IMR-90 (cell line): ENCODE measurements at regions not wholly inside any gene's neighbourhood (a gene's known extent, or its start where the extent isn't known, plus 50 kb on each side); places are given as distances from the start of the nearest gene placed in this dataset.

Experiments used
- ATAC-seq: fragments of 200-7000 bp; cut with Tn5 transposase; 2 replicates; pipeline ENCODE4 v1.9.1; 2020; ENCODE audit warnings: low read depth, mild to moderate bottlenecking, moderate library complexity
- BruUV-seq: library from RNA; stranded (reverse); fragments of 400-500 nt; replicated peaks from 2 replicates; lab custom pipeline; 2021; lab: Mats Ljungman, UMichigan
- CTCF ChIA-PET: fragments of 300-600 bp; formaldehyde crosslinking; extraction: SDS; loops from one replicate; lab custom pipeline; 2021; ENCODE audit warnings: antibody characterized with exemption; lab: Yijun Ruan, JAX
- POLR2A ChIA-PET: fragments of 300-600 bp; sonication (Branson Sonifier 250); formaldehyde crosslinking; loops from one replicate; lab custom pipeline; 2022; ENCODE audit warnings: antibody characterized with exemption; ENCODE audit not compliant: unreplicated experiment; lab: Charles Lee
- DNase-seq: peaks from one replicate; pipeline ENCODE4 v3.0.0; 2013
- H2AFZ ChIP-seq: replicated peaks from 2 replicates; pipeline ENCODE3; 2013; ENCODE audit warnings: low read length, mild to moderate bottlenecking; ENCODE audit not compliant: poor library complexity
- H2AK5ac ChIP-seq: 2 replicates; pipeline ENCODE4 v1.6.1; 2013; ENCODE audit warnings: low read depth, low read length, inconsistent platforms
- H2AK9ac ChIP-seq: replicated peaks from 2 replicates; pipeline ENCODE3; 2013; ENCODE audit warnings: mild to moderate bottlenecking, low read depth, low read length, moderate library complexity; ENCODE audit not compliant: poor library complexity
- H2BK120ac ChIP-seq: 2 replicates; pipeline ENCODE4 v1.6.1; 2013; ENCODE audit warnings: low read depth, low read length, inconsistent platforms
- H2BK15ac ChIP-seq: 3 replicates; pipeline ENCODE4 v1.6.1; 2013; ENCODE audit warnings: low read depth, low read length, inconsistent platforms
- H2BK20ac ChIP-seq: 2 replicates; pipeline ENCODE4 v1.6.1; 2013; ENCODE audit warnings: low read depth, mild to moderate bottlenecking, inconsistent platforms, low read length, moderate library complexity
- H2BK5ac ChIP-seq: 2 replicates; pipeline ENCODE4 v1.6.1; 2013; ENCODE audit warnings: mild to moderate bottlenecking, low read depth, low read length, inconsistent platforms; ENCODE audit not compliant: poor library complexity, severe bottlenecking
- H3K14ac ChIP-seq: replicated peaks from 2 replicates; pipeline ENCODE4 v1.6.1; 2013; ENCODE audit warnings: low read depth, low read length, inconsistent platforms
- H3K18ac ChIP-seq: 2 replicates; pipeline ENCODE4 v1.6.1; 2013; ENCODE audit warnings: low read depth, low read length, control low read depth
- H3K23ac ChIP-seq: 2 replicates; pipeline ENCODE4 v1.6.1; 2013; ENCODE audit warnings: low read depth, low read length, inconsistent platforms
- H3K27ac ChIP-seq: 2 replicates; pipeline ENCODE4 v1.5.1; 2013; ENCODE audit warnings: mild to moderate bottlenecking, control low read depth, low read length; ENCODE audit not compliant: insufficient read depth
- H3K27me3 ChIP-seq: 2 replicates; pipeline ENCODE4 v1.6.1; 2013; ENCODE audit warnings: low read length; ENCODE audit not compliant: control insufficient read depth, insufficient read depth
- H3K36me3 ChIP-seq: 2 replicates; pipeline ENCODE4 v1.6.1; 2013; ENCODE audit warnings: low read length, mixed read lengths; ENCODE audit not compliant: control insufficient read depth, insufficient read depth
- H3K4ac ChIP-seq: 2 replicates; pipeline ENCODE4 v1.6.1; 2013; ENCODE audit warnings: low read depth, low read length, inconsistent platforms
- H3K4me1 ChIP-seq: 2 replicates; pipeline ENCODE4 v1.6.1; 2013; ENCODE audit warnings: low read length, mixed read lengths; ENCODE audit not compliant: control insufficient read depth, insufficient read depth
- H3K4me2 ChIP-seq: 2 replicates; pipeline ENCODE4 v1.6.1; 2013; ENCODE audit warnings: low read depth, mild to moderate bottlenecking, control low read depth, low read length, moderate library complexity
- H3K4me3 ChIP-seq: 2 replicates; pipeline ENCODE4 v1.5.1; 2013; ENCODE audit warnings: low read depth, mild to moderate bottlenecking, control low read depth, low read length, moderate library complexity; ENCODE audit not compliant: insufficient read depth
- H3K56ac ChIP-seq: 2 replicates; pipeline ENCODE4 v1.6.1; 2013; ENCODE audit warnings: low read length, inconsistent platforms; ENCODE audit not compliant: insufficient read depth; ENCODE audit errors: extremely low read depth
- H3K79me1 ChIP-seq, 2 experiments: 2 replicates each; pipeline ENCODE4 v1.6.1; 2013; ENCODE audit warnings: low read length in 2 of 2, inconsistent platforms in 1 of 2, low read depth in 1 of 2
- H3K9ac ChIP-seq: 2 replicates; pipeline ENCODE4 v1.6.1; 2013; ENCODE audit warnings: low read depth, low read length, control low read depth
- H3K9me1 ChIP-seq: 2 replicates; pipeline ENCODE4 v1.6.1; 2013; ENCODE audit warnings: low read length, inconsistent platforms; ENCODE audit not compliant: insufficient read depth
- H3K9me3 ChIP-seq: 2 replicates; pipeline ENCODE4 v1.6.1; 2013; ENCODE audit warnings: low read length; ENCODE audit not compliant: control insufficient read depth, insufficient read depth
- H4K20me1 ChIP-seq: 2 replicates; pipeline ENCODE4 v1.6.1; 2013; ENCODE audit warnings: low read length, inconsistent platforms; ENCODE audit not compliant: insufficient read depth
- H4K5ac ChIP-seq: 2 replicates; pipeline ENCODE4 v1.6.1; 2013; ENCODE audit warnings: mild to moderate bottlenecking, low read depth, low read length, control low read depth
- H4K8ac ChIP-seq, 2 experiments: 2 replicates each; pipeline ENCODE4 v1.6.1; 2013; ENCODE audit warnings: low read depth in 2 of 2, low read length in 2 of 2, control low read depth in 1 of 2, inconsistent platforms in 1 of 2
- H4K91ac ChIP-seq: 2 replicates; pipeline ENCODE4 v1.6.1; 2013; ENCODE audit warnings: low read depth, low read length, inconsistent platforms; ENCODE audit not compliant: insufficient read depth
- BHLHE40 ChIP-seq: fragments of 150-350 bp; IDR thresholded peaks from 2 replicates; pipeline ENCODE4 v1.6.1; 2016; ENCODE audit warnings: mild to moderate bottlenecking, low read depth, low read length
- CEBPB ChIP-seq: IDR thresholded peaks from 2 replicates; pipeline ENCODE4 v1.6.1; 2012; ENCODE audit warnings: low read depth, low read length, improper control_type of control experiment
- FOS ChIP-seq: fragments of 150-350 bp; IDR thresholded peaks from 2 replicates; pipeline ENCODE4 v1.6.1; 2016; ENCODE audit warnings: low read depth, low read length
- MAFK ChIP-seq: IDR thresholded peaks from 2 replicates; pipeline ENCODE4 v1.6.1; 2012; ENCODE audit warnings: low read depth, low read length, improper control_type of control experiment
- MXI1 ChIP-seq: IDR thresholded peaks from 2 replicates; pipeline ENCODE4 v1.6.1; 2012; ENCODE audit warnings: low read depth, mild to moderate bottlenecking, low read length, moderate library complexity, borderline replicate concordance
- NFE2L2 ChIP-seq: fragments of 150-350 bp; IDR thresholded peaks from 2 replicates; pipeline ENCODE4 v1.6.1; 2016; ENCODE audit warnings: low read depth, mild to moderate bottlenecking, low read length
- RAD21 ChIP-seq: IDR thresholded peaks from 2 replicates; pipeline ENCODE4 v1.6.1; 2012; ENCODE audit warnings: low read length, improper control_type of control experiment
- RCOR1 ChIP-seq: IDR thresholded peaks from 2 replicates; pipeline ENCODE4 v1.6.1; 2012; ENCODE audit warnings: mild to moderate bottlenecking, low read length, improper control_type of control experiment; ENCODE audit not compliant: insufficient replicate concordance
- RFX5 ChIP-seq: IDR thresholded peaks from 2 replicates; pipeline ENCODE4 v1.8.0; 2012; ENCODE audit warnings: low read depth, mild to moderate bottlenecking, low read length, moderate library complexity
- SMC3 ChIP-seq: fragments of 150-350 bp; IDR thresholded peaks from 2 replicates; pipeline ENCODE4 v1.6.1; 2016; ENCODE audit warnings: low read depth, mild to moderate bottlenecking, antibody characterized with exemption, low read length, moderate library complexity
- WGBS, 2 experiments: methylation state at CpG; one replicate each; pipeline versions ENCODE4 v1.1.5 to v1.1.7; 2013; ENCODE audit warnings: missing lambda C conversion rate in 2 of 2; ENCODE audit not compliant: insufficient read length in 1 of 2; ENCODE audit errors: extremely low coverage in 2 of 2; 5-methylcytosine and 5-hydroxymethylcytosine counted together
- dilution Hi-C: fragments of 300-500 bp; cut with HindIII; formaldehyde crosslinking; loops from one replicate; pipeline ENCODE4 v1.14.3; 2018; ENCODE audit warnings: low sequenced_read_pairs; ENCODE audit not compliant: unreplicated experiment
- in situ Hi-C: fragments of 300-500 bp; cut with MboI; formaldehyde crosslinking; loops from 3 replicates; pipeline ENCODE4 v1.14.3; 2019; ENCODE audit warnings: low sequenced_read_pairs, inconsistent platforms, mixed read lengths
- intact Hi-C: fragments of 100-400 bp; cut with micrococcal nuclease; formaldehyde crosslinking; loops from 2 replicates; pipeline ENCODE4 v1.10.0; 2022
- TF ChIP-seq, protein P1 (sequence below): fragments of 150-350 bp; IDR thresholded peaks from 2 replicates; pipeline ENCODE4 v1.6.1; 2017; ENCODE audit warnings: mild to moderate bottlenecking, antibody characterized with exemption, low read length, low read depth
- TF ChIP-seq, protein P2 (sequence below): conservative IDR thresholded peaks from 2 replicates; pipeline ENCODE4 v1.5.1; 2012; ENCODE audit warnings: mild to moderate bottlenecking, low read depth, low read length, improper control_type of control experiment

DNA sequence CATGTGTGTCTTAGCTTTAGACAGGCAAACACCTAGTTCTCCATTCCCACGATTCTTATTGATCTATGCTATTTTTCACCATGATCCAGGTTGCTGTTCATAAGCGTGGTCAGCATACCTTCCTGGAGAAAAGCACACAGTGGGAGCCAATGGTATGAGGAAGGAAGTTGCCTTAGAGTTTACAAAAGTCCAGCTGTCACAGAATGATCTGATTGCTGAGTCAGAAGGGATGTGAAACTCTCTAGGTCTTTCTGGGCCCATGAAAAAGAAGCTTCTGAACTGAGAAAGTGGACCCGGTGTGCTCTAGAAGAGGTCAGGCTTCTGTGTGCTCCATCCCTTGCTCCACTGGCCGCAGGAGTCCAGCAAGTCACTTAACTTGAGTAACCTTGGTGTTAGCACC lies 71.0 kb upstream of the CCL1 start:
- Histone ChIP-seq H3K36me3 (no peaks in the 10 kb centered on the region), H3K4ac (no peak overlapping the region), H3K18ac (no peak overlapping the region), H2BK15ac (no peak overlapping the region), H3K14ac (no peak overlapping the region), H3K9me1 (no peaks in the 10 kb centered on the region), H2AK9ac (no peak overlapping the region), H3K27ac (no peak overlapping the region), H4K8ac (no peak overlapping the region), H2AK5ac (no peak overlapping the region), H3K79me1 (no peaks in the 10 kb centered on the region), H2BK5ac (no peak overlapping the region), H3K4me1 (no peaks in the 10 kb centered on the region), H3K9me3 (no peaks in the 10 kb centered on the region), H2AFZ (no peak overlapping the region), H2BK20ac (no peak overlapping the region), H3K4me3 (no peak overlapping the region), H3K23ac (no peak overlapping the region), H4K20me1 (no peaks in the 10 kb centered on the region), H3K27me3 (no peaks in the 10 kb centered on the region), H4K5ac (no peak overlapping the region), H4K91ac (no peak overlapping the region), H3K9ac (no peak overlapping the region), H3K4me2 (no peak overlapping the region), H2BK120ac (no peak overlapping the region), H3K56ac (no peak overlapping the region)
- intact Hi-C loops: loop anchor here (10.0 kb wide), 1 partner anchor 881 kb away; no protein-coding TSS in a partner anchor
- CTCF ChIA-PET: no interaction called here
- POLR2A ChIA-PET: no interaction called here
- in situ Hi-C loops: no loop called here
- BruUV-seq: no TSS peak
- dilution Hi-C loops: no loop called here
- ATAC-seq (no peak), DNase-seq (no peak)
- TF ChIP-seq CEBPB (no peak), NFE2L2 (no peak), RAD21 (no peak), SMC3 (no peak), MAFK (no peak), BHLHE40 (no peak), RFX5 (no peak), FOS (no peak), RCOR1 (no peak), MXI1 (no peak)
- TF ChIP-seq, protein P1, sequence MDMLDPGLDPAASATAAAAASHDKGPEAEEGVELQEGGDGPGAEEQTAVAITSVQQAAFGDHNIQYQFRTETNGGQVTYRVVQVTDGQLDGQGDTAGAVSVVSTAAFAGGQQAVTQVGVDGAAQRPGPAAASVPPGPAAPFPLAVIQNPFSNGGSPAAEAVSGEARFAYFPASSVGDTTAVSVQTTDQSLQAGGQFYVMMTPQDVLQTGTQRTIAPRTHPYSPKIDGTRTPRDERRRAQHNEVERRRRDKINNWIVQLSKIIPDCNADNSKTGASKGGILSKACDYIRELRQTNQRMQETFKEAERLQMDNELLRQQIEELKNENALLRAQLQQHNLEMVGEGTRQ: no peak
- TF ChIP-seq, protein P2, sequence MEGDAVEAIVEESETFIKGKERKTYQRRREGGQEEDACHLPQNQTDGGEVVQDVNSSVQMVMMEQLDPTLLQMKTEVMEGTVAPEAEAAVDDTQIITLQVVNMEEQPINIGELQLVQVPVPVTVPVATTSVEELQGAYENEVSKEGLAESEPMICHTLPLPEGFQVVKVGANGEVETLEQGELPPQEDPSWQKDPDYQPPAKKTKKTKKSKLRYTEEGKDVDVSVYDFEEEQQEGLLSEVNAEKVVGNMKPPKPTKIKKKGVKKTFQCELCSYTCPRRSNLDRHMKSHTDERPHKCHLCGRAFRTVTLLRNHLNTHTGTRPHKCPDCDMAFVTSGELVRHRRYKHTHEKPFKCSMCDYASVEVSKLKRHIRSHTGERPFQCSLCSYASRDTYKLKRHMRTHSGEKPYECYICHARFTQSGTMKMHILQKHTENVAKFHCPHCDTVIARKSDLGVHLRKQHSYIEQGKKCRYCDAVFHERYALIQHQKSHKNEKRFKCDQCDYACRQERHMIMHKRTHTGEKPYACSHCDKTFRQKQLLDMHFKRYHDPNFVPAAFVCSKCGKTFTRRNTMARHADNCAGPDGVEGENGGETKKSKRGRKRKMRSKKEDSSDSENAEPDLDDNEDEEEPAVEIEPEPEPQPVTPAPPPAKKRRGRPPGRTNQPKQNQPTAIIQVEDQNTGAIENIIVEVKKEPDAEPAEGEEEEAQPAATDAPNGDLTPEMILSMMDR: no peak
- WGBS, 2 experiments: 50% methylated on average over 1 of the region's 4 CpGs; no CpG with 5 or more reads in 1 of the 2 experiments
